HG03095 (cell line): ENCODE measurements at regions not wholly inside any gene's neighbourhood (a gene's known extent, or its start where the extent isn't known, plus 50 kb on each side); places are given as distances from the start of the nearest gene placed in this dataset.

Experiments used
- ATAC-seq: cut with Tn5 transposase; IDR thresholded peaks from one replicate; pipeline ENCODE4 v1.9.1; 2021; ENCODE audit warnings: moderate library complexity; ENCODE audit not compliant: unreplicated experiment

GRCh38 chr3:181457190-181457589 lies 254.5 kb upstream of the SOX2 start:
- ATAC-seq = no peak

- ATAC-seq = no peak
Observed at GRCh38 chr3:181455276-181455675, 256.4 kb upstream of the SOX2 start.

- ATAC-seq = no peak
Observed at GRCh38 chr3:181454451-181455027, 257.2 kb upstream of the SOX2 start.

- ATAC-seq = no peak
Observed at GRCh38 chr3:181446741-181447140, 265.0 kb upstream of the SOX2 start.

GRCh38 chr3:181442066-181442465 lies 269.7 kb upstream of the SOX2 start:
- no peak for ATAC-seq

- no peak for ATAC-seq
Observed at GRCh38 chr3:181432992-181433391, 278.7 kb upstream of the SOX2 start.

GRCh38 chr3:181431748-181432147 lies 280.0 kb upstream of the SOX2 start:
- no peak for ATAC-seq

GRCh38 chr3:181425074-181425473 lies 286.7 kb upstream of the SOX2 start:
- no peak for ATAC-seq

- no peak for ATAC-seq
Observed at GRCh38 chr3:181418233-181418632, 293.5 kb upstream of the SOX2 start.

GRCh38 chr3:181417748-181418147 lies 294.0 kb upstream of the SOX2 start:
- ATAC-seq = no peak

- no peak for ATAC-seq
Observed at GRCh38 chr3:181410870-181411269, 300.9 kb upstream of the SOX2 start.

GRCh38 chr3:181403876-181404660 lies 307.7 kb upstream of the SOX2 start:
- no peak for ATAC-seq

- ATAC-seq = no peak
Observed at GRCh38 chr3:181402347-181402746, 309.4 kb upstream of the SOX2 start.

GRCh38 chr3:181384970-181385369 lies 326.8 kb upstream of the SOX2 start:
- no peak for ATAC-seq

- ATAC-seq = no peak
Observed at GRCh38 chr3:181383760-181384159, 328.0 kb upstream of the SOX2 start.

GRCh38 chr3:181383201-181383600 lies 328.5 kb upstream of the SOX2 start:
- ATAC-seq = no peak

- ATAC-seq = no peak
Observed at GRCh38 chr3:181382656-181383055, 329.1 kb upstream of the SOX2 start.

GRCh38 chr3:181379278-181379677 lies 332.4 kb upstream of the SOX2 start:
- no peak for ATAC-seq

GRCh38 chr3:181369637-181370036 lies 342.1 kb upstream of the SOX2 start:
- ATAC-seq = no peak

GRCh38 chr3:181363231-181363630 lies 348.5 kb upstream of the SOX2 start:
- no peak for ATAC-seq

- no peak for ATAC-seq
Observed at GRCh38 chr3:181362378-181362777, 349.3 kb upstream of the SOX2 start.

- peak; percentile 77 for ATAC-seq
Observed at GRCh38 chr3:181358562-181358961, 353.2 kb upstream of the SOX2 start.

- no peak for ATAC-seq
Observed at GRCh38 chr3:181358060-181358459, 353.7 kb upstream of the SOX2 start.
